Nephron (organoid): ENCODE measurements at regions not wholly inside any gene's neighbourhood (a gene's known extent, or its start where the extent isn't known, plus 50 kb on each side); places are given as distances from the start of the nearest gene placed in this dataset.

Experiments
- H3K27ac Mint-ChIP-seq, 3 experiments: 2 replicates each; pipeline ENCODE4 v1.8.0; 2020; ENCODE audit warnings: mixed read lengths in 3 of 3, mild to moderate bottlenecking in 2 of 3, moderate library complexity in 1 of 3
- H3K27me3 Mint-ChIP-seq: 2 replicates; pipeline ENCODE4 v1.8.0; 2021; ENCODE audit warnings: low read depth, mild to moderate bottlenecking, moderate library complexity, mixed read lengths
- H3K36me3 Mint-ChIP-seq: 2 replicates; pipeline ENCODE4 v1.8.0; 2020; ENCODE audit warnings: low read depth, mixed read lengths
- H3K4me1 Mint-ChIP-seq: 2 replicates; pipeline ENCODE4 v1.8.0; 2020; ENCODE audit warnings: mixed read lengths
- H3K4me3 Mint-ChIP-seq, 3 experiments: 2 replicates each; pipeline ENCODE4 v1.8.0; 2020; ENCODE audit warnings: mild to moderate bottlenecking in 3 of 3, mixed read lengths in 3 of 3, moderate library complexity in 2 of 3
- H3K9me3 Mint-ChIP-seq: 2 replicates; pipeline ENCODE4 v1.8.0; 2020; ENCODE audit warnings: mixed read lengths
- CTCF ChIP-seq, 3 experiments: fragments of 200-600 bp; sonication (generic); IDR thresholded peaks; one replicate each; pipeline ENCODE4 v1.5.0; 2021; ENCODE audit warnings: antibody characterized with exemption in 3 of 3; ENCODE audit not compliant: unreplicated experiment in 3 of 3

- Mint-ChIP-seq H3K36me3 (no peaks in the 10 kb centered on the region), H3K27me3 (no peaks in the 10 kb centered on the region), H3K4me1 (no peaks in the 10 kb centered on the region), H3K9me3 (no peaks in the 10 kb centered on the region), H3K4me3 (no peak overlapping the region), H3K27ac (peak overlapping the region in 2 of 3 experiments; percentile 48 to 82)
- TF ChIP-seq CTCF (IDR thresholded peaks at IDR 0.05; ENCODE audit: unreplicated experiment in 3 of 3), result no peak
Measured at GRCh38 chr6:88301256-88301655, 135.1 kb upstream of the CNR1 start.

GRCh38 chr6:88298066-88298845, 132.1 kb upstream of the CNR1 start:
- H3K4me1 Mint-ChIP-seq, result no peaks in the 10 kb centered on the region
- peak overlapping the region in 1 of 3 experiments; percentile 67 for H3K27ac Mint-ChIP-seq
- no peak for TF ChIP-seq CTCF (IDR thresholded peaks at IDR 0.05; ENCODE audit: unreplicated experiment in 3 of 3)
- no peaks in the 10 kb centered on the region for H3K36me3 Mint-ChIP-seq
- no peak overlapping the region for H3K4me3 Mint-ChIP-seq
- no peaks in the 10 kb centered on the region for H3K9me3 Mint-ChIP-seq
- H3K27me3 Mint-ChIP-seq, result no peaks in the 10 kb centered on the region

GRCh38 chr6:88296694-88297093, 130.5 kb upstream of the CNR1 start:
- Mint-ChIP-seq H3K27ac (no peak overlapping the region), H3K36me3 (no peaks in the 10 kb centered on the region), H3K27me3 (no peaks in the 10 kb centered on the region), H3K4me3 (no peak overlapping the region), H3K9me3 (no peaks in the 10 kb centered on the region), H3K4me1 (no peaks in the 10 kb centered on the region)
- TF ChIP-seq CTCF (IDR thresholded peaks at IDR 0.05; ENCODE audit: unreplicated experiment in 3 of 3), result no peak

GRCh38 chr6:88295663-88296062, 129.5 kb upstream of the CNR1 start:
- Mint-ChIP-seq H3K36me3 (no peaks in the 10 kb centered on the region), H3K27ac (no peak overlapping the region), H3K4me1 (no peaks in the 10 kb centered on the region), H3K9me3 (peaks cover 2% of the 10 kb centered on the region), H3K27me3 (no peaks in the 10 kb centered on the region), H3K4me3 (no peak overlapping the region)
- no peak for TF ChIP-seq CTCF (IDR thresholded peaks at IDR 0.05; ENCODE audit: unreplicated experiment in 3 of 3)

- no peaks in the 10 kb centered on the region for H3K27me3 Mint-ChIP-seq
- no peak overlapping the region for H3K27ac Mint-ChIP-seq
- H3K4me1 Mint-ChIP-seq, result no peaks in the 10 kb centered on the region
- H3K4me3 Mint-ChIP-seq, result no peak overlapping the region
- peaks cover 4% of the 10 kb centered on the region for H3K9me3 Mint-ChIP-seq
- H3K36me3 Mint-ChIP-seq, result no peaks in the 10 kb centered on the region
- TF ChIP-seq CTCF (IDR thresholded peaks at IDR 0.05; ENCODE audit: unreplicated experiment in 3 of 3), result no peak
Measured at GRCh38 chr6:88294702-88295101, 128.6 kb upstream of the CNR1 start.

- Mint-ChIP-seq H3K4me1 (no peaks in the 10 kb centered on the region), H3K27me3 (no peaks in the 10 kb centered on the region), H3K9me3 (peaks cover 15% of the 10 kb centered on the region), H3K4me3 (no peak overlapping the region), H3K27ac (no peak overlapping the region), H3K36me3 (no peaks in the 10 kb centered on the region)
- TF ChIP-seq CTCF (IDR thresholded peaks at IDR 0.05; ENCODE audit: unreplicated experiment in 3 of 3), result no peak
Measured at GRCh38 chr6:88290411-88290810, 124.3 kb upstream of the CNR1 start.
